Vagina (tissue), 2 donors: ENCODE measurements at regions not wholly inside any gene's neighbourhood (a gene's known extent, or its start where the extent isn't known, plus 50 kb on each side); places are given as distances from the start of the nearest gene placed in this dataset.

ENCODE experiments used
- DNase-seq, 2 donors: peaks; one replicate each; pipeline ENCODE4 v3.0.0-alpha.2; 2017; ENCODE audit errors: extremely low spot score in 2 of 2
- H3K27ac ChIP-seq: fragments of 200-600 bp; sonication (generic); one replicate; pipeline ENCODE4 v1.5.1; 2019
- H3K27me3 ChIP-seq: fragments of 200-600 bp; sonication (generic); one replicate; pipeline ENCODE4 v1.5.1; 2019
- H3K36me3 ChIP-seq, 2 donors: fragments of 200-600 bp; sonication (generic); one replicate each; pipeline ENCODE4 v1.5.1; 2017 to 2019
- H3K4me1 ChIP-seq: fragments of 200-600 bp; sonication (generic); one replicate; pipeline ENCODE4 v1.5.1; 2019
- H3K4me3 ChIP-seq, 2 donors: fragments of 200-600 bp; sonication (generic); 1 replicate in 1 of 2; 2 replicates in 1 of 2; pipeline ENCODE4 v1.5.1; 2016 to 2019
- H3K9me3 ChIP-seq: fragments of 200-600 bp; sonication (generic); one replicate; pipeline ENCODE4 v1.5.1; 2019
- CTCF ChIP-seq, 3 experiments: fragments of 450-650 bp in 2 of 3; fragments of 200-600 bp in 1 of 3; sonication (generic) in 1 of 3; IDR thresholded peaks; one replicate each; pipeline ENCODE4 v1.5.1; 2017 to 2019; ENCODE audit warnings: antibody characterized with exemption in 3 of 3, mild to moderate bottlenecking in 2 of 3, moderate library complexity in 2 of 3
- POLR2A ChIP-seq, 2 donors: fragments of 450-650 bp; IDR thresholded peaks; one replicate each; pipeline ENCODE4 v1.6.1; 2017; ENCODE audit warnings: antibody characterized with exemption in 2 of 2, mild to moderate bottlenecking in 2 of 2, moderate library complexity in 2 of 2
- POLR2AphosphoS5 ChIP-seq, 2 donors: sonication (generic); formaldehyde crosslinking; IDR thresholded peaks; one replicate each; pipeline ENCODE4 v1.9.0; 2017; ENCODE audit warnings: antibody characterized with exemption in 2 of 2, mild to moderate bottlenecking in 2 of 2, low read depth in 1 of 2; ENCODE audit not compliant: insufficient read depth in 1 of 2
- intact Hi-C: fragments of 100-400 bp; cut with DNase I; formaldehyde crosslinking; loops from one replicate; pipeline ENCODE4 v1.15.1; 2023

GRCh38 chr5:103904651-103905050 is 342.1 kb upstream of the NUDT12 start:
- Histone ChIP-seq H3K36me3 (no peaks in the 10 kb centered on the region), H3K27ac (no peak overlapping the region), H3K27me3 (no peaks in the 10 kb centered on the region), H3K4me3 (no peak overlapping the region), H3K4me1 (peaks cover 4% of the 10 kb centered on the region), H3K9me3 (no peaks in the 10 kb centered on the region)
- intact Hi-C loops: no loop called here
- TF ChIP-seq POLR2A (IDR thresholded peaks at IDR 0.05): no peak
- TF ChIP-seq CTCF (IDR thresholded peaks at IDR 0.05): no peak
- TF ChIP-seq POLR2AphosphoS5 (IDR thresholded peaks at IDR 0.05; ENCODE audit: insufficient read depth in 1 of 2, low read depth in 1 of 2): no peak
- no peak for DNase-seq

- H3K4me1 ChIP-seq: no peaks in the 10 kb centered on the region
- no peaks in the 10 kb centered on the region for H3K9me3 ChIP-seq
- H3K27me3 ChIP-seq: no peaks in the 10 kb centered on the region
- no peaks in the 10 kb centered on the region for H3K36me3 ChIP-seq
- intact Hi-C loops: no loop called here
- no peak overlapping the region for H3K4me3 ChIP-seq
- DNase-seq: no peak
- no peak for TF ChIP-seq POLR2AphosphoS5 (IDR thresholded peaks at IDR 0.05; ENCODE audit: insufficient read depth in 1 of 2, low read depth in 1 of 2)
- no peak for TF ChIP-seq POLR2A (IDR thresholded peaks at IDR 0.05)
- TF ChIP-seq CTCF (IDR thresholded peaks at IDR 0.05): no peak
- no peak overlapping the region for H3K27ac ChIP-seq
Observed at GRCh38 chr5:103902893-103903292, 340.3 kb upstream of the NUDT12 start.

- DNase-seq: no peak
- intact Hi-C loops: no loop called here
- H3K4me1 ChIP-seq: no peaks in the 10 kb centered on the region
- H3K27ac ChIP-seq: no peak overlapping the region
- no peaks in the 10 kb centered on the region for H3K36me3 ChIP-seq
- no peak for TF ChIP-seq CTCF (IDR thresholded peaks at IDR 0.05)
- TF ChIP-seq POLR2AphosphoS5 (IDR thresholded peaks at IDR 0.05; ENCODE audit: insufficient read depth in 1 of 2, low read depth in 1 of 2): no peak
- TF ChIP-seq POLR2A (IDR thresholded peaks at IDR 0.05): no peak
- no peaks in the 10 kb centered on the region for H3K9me3 ChIP-seq
- no peak overlapping the region for H3K4me3 ChIP-seq
- H3K27me3 ChIP-seq: no peaks in the 10 kb centered on the region
Observed at GRCh38 chr5:103901885-103902284, 339.3 kb upstream of the NUDT12 start.

GRCh38 chr5:103896593-103896992 is 334.0 kb upstream of the NUDT12 start:
- H3K36me3 ChIP-seq: no peaks in the 10 kb centered on the region
- TF ChIP-seq POLR2A (IDR thresholded peaks at IDR 0.05) (no peak), POLR2AphosphoS5 (IDR thresholded peaks at IDR 0.05; ENCODE audit: insufficient read depth in 1 of 2, low read depth in 1 of 2) (no peak), CTCF (IDR thresholded peaks at IDR 0.05) (no peak)
- no peak for DNase-seq
- no peak overlapping the region for H3K27ac ChIP-seq
- H3K4me3 ChIP-seq: no peak overlapping the region
- no peaks in the 10 kb centered on the region for H3K4me1 ChIP-seq
- H3K9me3 ChIP-seq: no peaks in the 10 kb centered on the region
- intact Hi-C loops: no loop called here
- no peaks in the 10 kb centered on the region for H3K27me3 ChIP-seq

GRCh38 chr5:103895738-103896137 is 333.1 kb upstream of the NUDT12 start:
- intact Hi-C loops: no loop called here
- H3K9me3 ChIP-seq: no peaks in the 10 kb centered on the region
- no peaks in the 10 kb centered on the region for H3K27me3 ChIP-seq
- no peaks in the 10 kb centered on the region for H3K36me3 ChIP-seq
- no peak for DNase-seq
- no peaks in the 10 kb centered on the region for H3K4me1 ChIP-seq
- TF ChIP-seq CTCF (IDR thresholded peaks at IDR 0.05) (no peak), POLR2AphosphoS5 (IDR thresholded peaks at IDR 0.05; ENCODE audit: insufficient read depth in 1 of 2, low read depth in 1 of 2) (no peak), POLR2A (IDR thresholded peaks at IDR 0.05) (no peak)
- no peak overlapping the region for H3K27ac ChIP-seq
- H3K4me3 ChIP-seq: no peak overlapping the region
